Neural cell (in vitro differentiated cells): ENCODE measurements at regions not wholly inside any gene's neighbourhood (a gene's known extent, or its start where the extent isn't known, plus 50 kb on each side); places are given as distances from the start of the nearest gene placed in this dataset.

Experiments used
- H2AFZ ChIP-seq: fragments of 200-600, 300-800 bp; sonication (generic), shearing (Covaris generic); 2 replicates; pipeline ENCODE4 v1.6.0; 2014; ENCODE audit warnings: low read depth, mild to moderate bottlenecking, antibody characterized with exemption, low read length, moderate library complexity
- H3F3A ChIP-seq: fragments of 200-600 bp; shearing (Covaris generic); 2 replicates; pipeline ENCODE4 v1.6.1; 2016; ENCODE audit warnings: mild to moderate bottlenecking, moderate library complexity, mixed read lengths, antibody characterized with exemption, low read length; ENCODE audit not compliant: insufficient read depth, poor library complexity, severe bottlenecking
- H3K27ac ChIP-seq: fragments of 200-600, 300-800 bp; sonication (generic), shearing (Covaris generic); 2 replicates; pipeline ENCODE4 v1.5.1; 2014; ENCODE audit warnings: mild to moderate bottlenecking, low read length, moderate library complexity
- H3K27me3 ChIP-seq: fragments of 300-800, 200-600 bp; sonication (generic), shearing (Covaris generic); 2 replicates; pipeline ENCODE4 v1.6.0; 2014; ENCODE audit warnings: mild to moderate bottlenecking, low read depth, low read length, moderate library complexity; ENCODE audit not compliant: insufficient read depth
- H3K36me3 ChIP-seq: fragments of 300-800, 200-600 bp; sonication (generic), shearing (Covaris generic); 2 replicates; pipeline ENCODE4 v1.5.1; 2014; ENCODE audit warnings: mild to moderate bottlenecking, antibody characterized with exemption, low read length, moderate library complexity; ENCODE audit not compliant: insufficient read depth
- H3K4me2 ChIP-seq: fragments of 300-800, 200-600 bp; sonication (generic), shearing (Covaris generic); 2 replicates; pipeline ENCODE4 v1.6.0; 2014; ENCODE audit warnings: mild to moderate bottlenecking, low read length
- H3K4me3 ChIP-seq: fragments of 300-800, 200-600 bp; sonication (generic), shearing (Covaris generic); 2 replicates; pipeline ENCODE4 v1.5.1; 2014; ENCODE audit warnings: mild to moderate bottlenecking, low read length, moderate library complexity
- H3K79me2 ChIP-seq: fragments of 200-600 bp; shearing (Covaris generic); replicated peaks from 2 replicates; pipeline ENCODE4 v1.6.0; 2014; ENCODE audit warnings: mild to moderate bottlenecking, low read length, moderate library complexity; ENCODE audit not compliant: insufficient read depth
- H3K9ac ChIP-seq: fragments of 300-800, 200-600 bp; sonication (generic), shearing (Covaris generic); 2 replicates; pipeline ENCODE4 v1.6.1; 2016; ENCODE audit warnings: mild to moderate bottlenecking, low read length, mixed read lengths
- H3K9me2 ChIP-seq: fragments of 200-600 bp; shearing (Covaris generic); 2 replicates; pipeline ENCODE4 v1.6.1; 2016; ENCODE audit warnings: mild to moderate bottlenecking, low read length, mixed read lengths; ENCODE audit not compliant: insufficient read depth
- H3K9me3 ChIP-seq: fragments of 200-600, 300-800 bp; sonication (generic), shearing (Covaris generic); 2 replicates; pipeline ENCODE4 v1.6.1; 2016; ENCODE audit warnings: mild to moderate bottlenecking, mixed run types, low read length, moderate library complexity, mixed read lengths
- H4K20me1 ChIP-seq: fragments of 200-600 bp; shearing (Covaris generic); 2 replicates; pipeline ENCODE4 v1.6.1; 2016; ENCODE audit warnings: mild to moderate bottlenecking, mixed run types; ENCODE audit not compliant: insufficient read depth
- EP300 ChIP-seq: fragments of 450-650 bp; conservative IDR thresholded peaks from 2 replicates; pipeline ENCODE4 v1.6.1; 2014; ENCODE audit warnings: antibody characterized with exemption, mild to moderate bottlenecking, moderate library complexity; ENCODE audit not compliant: poor library complexity, severe bottlenecking
- EZH2 ChIP-seq: fragments of 200-600, 300-800 bp; shearing (Covaris generic), sonication (generic); IDR thresholded peaks from 2 replicates; pipeline ENCODE4 v1.6.1; 2014; ENCODE audit warnings: antibody characterized with exemption, low read length, borderline replicate concordance, mild to moderate bottlenecking; ENCODE audit not compliant: insufficient read depth, poor library complexity, severe bottlenecking
- MXI1 ChIP-seq: fragments of 450-650 bp; conservative IDR thresholded peaks from 2 replicates; pipeline ENCODE4 v1.6.1; 2014; ENCODE audit warnings: antibody characterized with exemption, mild to moderate bottlenecking; ENCODE audit not compliant: poor library complexity, severe bottlenecking
- POLR2AphosphoS5 ChIP-seq: IDR thresholded peaks from 2 replicates; pipeline ENCODE4 v1.6.1; 2012
- RAD21 ChIP-seq: fragments of 450-650 bp; conservative IDR thresholded peaks from 2 replicates; pipeline ENCODE4 v1.6.1; 2014; ENCODE audit warnings: antibody characterized with exemption, mild to moderate bottlenecking, moderate library complexity
- SMC3 ChIP-seq: fragments of 450-650 bp; conservative IDR thresholded peaks from 2 replicates; pipeline ENCODE4 v1.6.1; 2014; ENCODE audit warnings: antibody characterized with exemption, mild to moderate bottlenecking, moderate library complexity; ENCODE audit not compliant: poor library complexity
- TAF1 ChIP-seq: IDR thresholded peaks from 2 replicates; pipeline ENCODE4 v1.6.1; 2012; ENCODE audit warnings: low read depth
- TF ChIP-seq, protein P1 (sequence below): fragments of 450-650 bp; IDR thresholded peaks from 2 replicates; pipeline ENCODE4 v1.5.1; 2014; ENCODE audit warnings: antibody characterized with exemption, mild to moderate bottlenecking, moderate library complexity; ENCODE audit not compliant: poor library complexity, severe bottlenecking
- TF ChIP-seq, protein P2 (sequence below): IDR thresholded peaks from 2 replicates; pipeline ENCODE4 v1.6.1; 2012; ENCODE audit warnings: borderline replicate concordance

DNA sequence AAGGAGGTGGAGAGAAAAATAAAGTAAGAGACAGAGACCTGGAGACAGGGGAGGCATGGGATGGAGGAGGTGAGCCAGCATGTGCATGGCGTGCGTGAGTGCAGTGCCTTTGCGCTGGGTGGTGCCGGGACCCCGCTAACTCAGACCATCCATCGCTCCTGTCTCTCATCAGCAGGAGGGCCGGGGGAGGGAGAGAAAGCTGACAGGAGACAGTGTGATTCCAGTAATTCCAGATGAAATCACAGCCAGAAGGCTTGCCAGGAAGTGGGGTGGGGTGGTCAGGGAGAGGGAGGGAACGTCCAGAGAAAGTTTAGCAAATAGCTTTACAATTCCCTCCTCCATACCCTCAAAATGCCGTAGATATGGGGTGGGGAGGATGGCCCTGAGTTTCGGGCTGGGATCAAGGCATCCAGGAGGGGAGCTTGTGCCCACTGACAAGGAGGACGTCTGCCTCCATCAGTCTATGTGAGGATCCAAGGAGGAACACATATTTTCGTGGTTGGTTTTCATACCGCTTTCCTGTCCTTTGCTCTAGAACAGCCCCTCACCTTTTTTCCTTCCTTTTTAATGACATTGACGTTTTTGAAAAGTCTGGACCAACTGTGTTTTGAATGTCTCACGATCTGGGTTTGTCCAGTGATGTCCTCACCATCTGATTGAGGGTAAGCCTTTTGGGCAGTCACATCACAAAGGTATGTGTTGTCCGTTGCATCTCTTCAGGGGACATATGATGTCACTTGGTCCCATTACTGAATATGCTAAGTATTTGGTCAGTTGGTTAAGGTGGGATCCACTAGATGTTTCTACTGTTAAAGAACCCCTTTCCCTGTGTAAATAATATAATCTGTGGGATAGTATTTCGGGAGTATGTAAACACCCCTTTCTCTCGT lies 567.3 kb downstream of the MIAT start:
- Histone ChIP-seq H3K79me2 (no peaks in the 10 kb centered on the region), H3K9me2 (no peaks in the 10 kb centered on the region), H3F3A (no peaks in the 10 kb centered on the region), H3K9me3 (no peaks in the 10 kb centered on the region), H3K9ac (peak overlapping the region; percentile 15), H3K27ac (peak overlapping the region; percentile 40), H2AFZ (no peak overlapping the region), H4K20me1 (no peaks in the 10 kb centered on the region), H3K36me3 (no peaks in the 10 kb centered on the region), H3K27me3 (no peaks in the 10 kb centered on the region), H3K4me3 (no peak overlapping the region), H3K4me2 (no peak overlapping the region)
- TF ChIP-seq EZH2 (no peak), EP300 (no peak)
- TF ChIP-seq, protein P1, sequence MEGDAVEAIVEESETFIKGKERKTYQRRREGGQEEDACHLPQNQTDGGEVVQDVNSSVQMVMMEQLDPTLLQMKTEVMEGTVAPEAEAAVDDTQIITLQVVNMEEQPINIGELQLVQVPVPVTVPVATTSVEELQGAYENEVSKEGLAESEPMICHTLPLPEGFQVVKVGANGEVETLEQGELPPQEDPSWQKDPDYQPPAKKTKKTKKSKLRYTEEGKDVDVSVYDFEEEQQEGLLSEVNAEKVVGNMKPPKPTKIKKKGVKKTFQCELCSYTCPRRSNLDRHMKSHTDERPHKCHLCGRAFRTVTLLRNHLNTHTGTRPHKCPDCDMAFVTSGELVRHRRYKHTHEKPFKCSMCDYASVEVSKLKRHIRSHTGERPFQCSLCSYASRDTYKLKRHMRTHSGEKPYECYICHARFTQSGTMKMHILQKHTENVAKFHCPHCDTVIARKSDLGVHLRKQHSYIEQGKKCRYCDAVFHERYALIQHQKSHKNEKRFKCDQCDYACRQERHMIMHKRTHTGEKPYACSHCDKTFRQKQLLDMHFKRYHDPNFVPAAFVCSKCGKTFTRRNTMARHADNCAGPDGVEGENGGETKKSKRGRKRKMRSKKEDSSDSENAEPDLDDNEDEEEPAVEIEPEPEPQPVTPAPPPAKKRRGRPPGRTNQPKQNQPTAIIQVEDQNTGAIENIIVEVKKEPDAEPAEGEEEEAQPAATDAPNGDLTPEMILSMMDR: no peak

DNA sequence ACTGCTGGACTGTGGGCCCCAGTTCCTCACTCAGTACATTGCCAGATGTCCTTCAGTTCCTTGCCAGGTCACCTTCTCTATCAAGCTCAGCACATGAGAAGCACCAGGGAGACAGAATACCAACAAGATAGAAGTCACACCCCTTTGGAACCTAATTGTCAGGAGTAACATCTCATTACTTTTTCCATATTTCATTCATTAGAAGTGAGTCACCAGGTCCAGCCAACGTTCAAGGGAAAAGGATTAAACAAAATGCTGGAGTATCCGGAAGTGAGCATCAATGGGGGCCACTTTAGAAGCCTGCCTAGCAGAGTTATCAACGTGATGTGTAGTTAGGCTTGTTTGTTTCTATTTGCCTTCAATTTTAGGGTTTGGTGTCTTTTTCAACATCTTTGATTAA lies 569.3 kb downstream of the MIAT start:
- Histone ChIP-seq H4K20me1 (no peaks in the 10 kb centered on the region), H2AFZ (no peak overlapping the region), H3K36me3 (no peaks in the 10 kb centered on the region), H3K9ac (no peak overlapping the region), H3K9me3 (no peaks in the 10 kb centered on the region), H3K79me2 (no peaks in the 10 kb centered on the region), H3K9me2 (no peaks in the 10 kb centered on the region), H3K27me3 (no peaks in the 10 kb centered on the region), H3F3A (no peaks in the 10 kb centered on the region), H3K4me3 (no peak overlapping the region), H3K4me2 (no peak overlapping the region), H3K27ac (no peak overlapping the region)
- TF ChIP-seq EP300: no peak
- no peak for TF ChIP-seq MXI1
- TF ChIP-seq, protein P1: no peak
- TF ChIP-seq RAD21: no peak
- TF ChIP-seq EZH2: no peak
- no peak for TF ChIP-seq POLR2AphosphoS5
- TF ChIP-seq TAF1: no peak
- TF ChIP-seq, protein P2, sequence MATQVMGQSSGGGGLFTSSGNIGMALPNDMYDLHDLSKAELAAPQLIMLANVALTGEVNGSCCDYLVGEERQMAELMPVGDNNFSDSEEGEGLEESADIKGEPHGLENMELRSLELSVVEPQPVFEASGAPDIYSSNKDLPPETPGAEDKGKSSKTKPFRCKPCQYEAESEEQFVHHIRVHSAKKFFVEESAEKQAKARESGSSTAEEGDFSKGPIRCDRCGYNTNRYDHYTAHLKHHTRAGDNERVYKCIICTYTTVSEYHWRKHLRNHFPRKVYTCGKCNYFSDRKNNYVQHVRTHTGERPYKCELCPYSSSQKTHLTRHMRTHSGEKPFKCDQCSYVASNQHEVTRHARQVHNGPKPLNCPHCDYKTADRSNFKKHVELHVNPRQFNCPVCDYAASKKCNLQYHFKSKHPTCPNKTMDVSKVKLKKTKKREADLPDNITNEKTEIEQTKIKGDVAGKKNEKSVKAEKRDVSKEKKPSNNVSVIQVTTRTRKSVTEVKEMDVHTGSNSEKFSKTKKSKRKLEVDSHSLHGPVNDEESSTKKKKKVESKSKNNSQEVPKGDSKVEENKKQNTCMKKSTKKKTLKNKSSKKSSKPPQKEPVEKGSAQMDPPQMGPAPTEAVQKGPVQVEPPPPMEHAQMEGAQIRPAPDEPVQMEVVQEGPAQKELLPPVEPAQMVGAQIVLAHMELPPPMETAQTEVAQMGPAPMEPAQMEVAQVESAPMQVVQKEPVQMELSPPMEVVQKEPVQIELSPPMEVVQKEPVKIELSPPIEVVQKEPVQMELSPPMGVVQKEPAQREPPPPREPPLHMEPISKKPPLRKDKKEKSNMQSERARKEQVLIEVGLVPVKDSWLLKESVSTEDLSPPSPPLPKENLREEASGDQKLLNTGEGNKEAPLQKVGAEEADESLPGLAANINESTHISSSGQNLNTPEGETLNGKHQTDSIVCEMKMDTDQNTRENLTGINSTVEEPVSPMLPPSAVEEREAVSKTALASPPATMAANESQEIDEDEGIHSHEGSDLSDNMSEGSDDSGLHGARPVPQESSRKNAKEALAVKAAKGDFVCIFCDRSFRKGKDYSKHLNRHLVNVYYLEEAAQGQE: no peak
- no peak for TF ChIP-seq SMC3
